ENCODE measurements at regions not wholly inside any gene's neighbourhood (a gene's known extent, or its start where the extent isn't known, plus 50 kb on each side); places are given as distances from the start of the nearest gene placed in this dataset.

DNA sequence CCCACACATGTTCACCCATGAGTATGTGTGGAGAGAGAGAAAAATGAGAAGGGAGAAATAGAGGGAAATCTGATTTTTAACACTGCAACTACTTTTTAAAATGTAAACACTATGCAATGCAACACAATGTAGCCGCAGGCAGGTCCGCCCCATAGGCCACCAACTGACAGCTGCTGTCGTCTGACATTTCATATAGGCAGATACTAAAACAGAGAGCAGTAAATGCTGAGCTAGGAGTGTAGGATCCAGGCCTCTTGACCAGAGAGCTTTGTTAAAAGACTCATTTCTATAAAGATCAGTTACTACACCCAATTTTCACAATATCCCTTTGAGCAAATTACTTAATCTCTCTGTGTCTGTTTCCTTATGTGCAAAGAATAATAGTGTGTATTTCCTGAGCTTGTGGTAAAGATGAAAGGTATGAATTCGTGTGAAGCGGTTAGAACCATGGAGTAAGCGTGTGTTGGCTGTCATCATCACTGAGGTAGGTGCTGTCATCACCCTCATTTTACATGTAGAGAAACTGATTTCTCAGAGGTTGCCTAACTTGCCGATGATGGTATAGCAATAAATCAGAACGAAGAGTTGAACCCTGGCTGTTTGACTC, 55.2 kb upstream of the PDE8B start:
- TF ChIP-seq, protein P1, sequence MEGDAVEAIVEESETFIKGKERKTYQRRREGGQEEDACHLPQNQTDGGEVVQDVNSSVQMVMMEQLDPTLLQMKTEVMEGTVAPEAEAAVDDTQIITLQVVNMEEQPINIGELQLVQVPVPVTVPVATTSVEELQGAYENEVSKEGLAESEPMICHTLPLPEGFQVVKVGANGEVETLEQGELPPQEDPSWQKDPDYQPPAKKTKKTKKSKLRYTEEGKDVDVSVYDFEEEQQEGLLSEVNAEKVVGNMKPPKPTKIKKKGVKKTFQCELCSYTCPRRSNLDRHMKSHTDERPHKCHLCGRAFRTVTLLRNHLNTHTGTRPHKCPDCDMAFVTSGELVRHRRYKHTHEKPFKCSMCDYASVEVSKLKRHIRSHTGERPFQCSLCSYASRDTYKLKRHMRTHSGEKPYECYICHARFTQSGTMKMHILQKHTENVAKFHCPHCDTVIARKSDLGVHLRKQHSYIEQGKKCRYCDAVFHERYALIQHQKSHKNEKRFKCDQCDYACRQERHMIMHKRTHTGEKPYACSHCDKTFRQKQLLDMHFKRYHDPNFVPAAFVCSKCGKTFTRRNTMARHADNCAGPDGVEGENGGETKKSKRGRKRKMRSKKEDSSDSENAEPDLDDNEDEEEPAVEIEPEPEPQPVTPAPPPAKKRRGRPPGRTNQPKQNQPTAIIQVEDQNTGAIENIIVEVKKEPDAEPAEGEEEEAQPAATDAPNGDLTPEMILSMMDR (IDR thresholded peaks at IDR 0.05) = no peak
- no peak for TF ChIP-seq POLR2A (IDR thresholded peaks at IDR 0.05)
